Muscle of back (tissue), 3 donors: ENCODE measurements at regions not wholly inside any gene's neighbourhood (a gene's known extent, or its start where the extent isn't known, plus 50 kb on each side); places are given as distances from the start of the nearest gene placed in this dataset.
"Not testable (repeated sequence)": the region's sequence is repeated elsewhere in the genome, so short reads cannot be mapped to it uniquely, and the experiment has no call there.

Experiments used
- DNase-seq, 3 donors: peaks; one replicate each; pipeline versions ENCODE4 v3.0.0 to v3.0.0-alpha.2; 2013

DNA sequence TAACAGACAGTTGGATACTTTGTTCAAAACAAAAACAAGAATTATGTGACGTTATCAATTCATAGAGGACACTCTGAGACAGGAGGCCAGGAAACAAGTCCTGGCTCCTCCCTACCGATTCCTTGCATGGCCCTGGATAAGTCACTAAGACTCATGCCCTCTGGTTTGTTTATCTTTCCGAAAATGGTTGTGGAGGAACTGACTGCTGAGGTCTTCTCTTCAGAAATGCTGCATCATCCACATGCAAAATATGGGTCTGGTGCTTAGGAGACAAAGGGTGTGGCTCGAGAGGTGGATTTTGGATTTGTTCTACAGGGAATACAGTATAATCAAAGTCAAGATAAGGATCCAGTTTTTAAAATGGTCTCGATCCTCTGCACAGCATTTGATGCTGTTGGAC, 130.9 kb downstream of the RELL1 start:
- DNase-seq, result no peak

DNA sequence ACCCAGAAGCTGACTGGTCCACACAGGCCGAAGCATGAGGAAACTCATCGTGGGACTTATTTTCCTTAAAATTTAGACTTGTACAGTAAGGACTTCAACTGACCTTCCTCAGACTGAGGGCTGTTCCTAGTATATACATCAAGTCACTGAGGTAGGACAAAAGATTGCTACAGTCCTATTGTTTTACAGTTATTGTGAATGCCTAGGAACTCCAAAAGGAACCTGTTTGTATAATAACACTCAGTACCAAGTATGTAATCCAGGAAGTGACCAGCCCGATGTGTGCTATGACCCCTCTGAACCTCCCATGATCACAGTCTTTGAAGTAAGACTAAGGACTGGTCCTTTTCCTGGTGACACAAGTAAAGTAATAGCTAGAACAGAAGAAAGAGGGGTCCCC, 136.3 kb downstream of the RELL1 start:
- not testable (repeated sequence) for DNase-seq

DNA sequence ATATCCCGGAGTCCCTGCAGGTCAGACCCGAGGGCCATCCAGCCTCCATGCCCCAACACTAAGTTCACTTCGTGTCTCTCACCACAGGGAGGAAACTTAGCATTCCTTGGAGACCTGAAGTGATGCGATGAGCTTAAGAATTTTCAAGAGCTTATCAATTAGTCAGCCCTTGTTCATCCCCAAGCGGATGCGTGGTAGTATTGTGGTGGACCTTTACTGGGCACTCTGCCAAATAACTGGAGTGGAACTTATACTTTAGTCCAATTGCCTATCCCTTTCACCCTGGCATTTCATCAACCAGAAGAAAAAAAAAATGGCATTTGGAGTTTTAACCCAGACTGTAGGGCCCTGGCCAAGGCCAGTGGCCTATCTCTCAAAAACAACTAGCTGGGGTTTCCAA, 137.1 kb downstream of the RELL1 start:
- peak in 1 of 3 donors; percentile 27 for DNase-seq

DNA sequence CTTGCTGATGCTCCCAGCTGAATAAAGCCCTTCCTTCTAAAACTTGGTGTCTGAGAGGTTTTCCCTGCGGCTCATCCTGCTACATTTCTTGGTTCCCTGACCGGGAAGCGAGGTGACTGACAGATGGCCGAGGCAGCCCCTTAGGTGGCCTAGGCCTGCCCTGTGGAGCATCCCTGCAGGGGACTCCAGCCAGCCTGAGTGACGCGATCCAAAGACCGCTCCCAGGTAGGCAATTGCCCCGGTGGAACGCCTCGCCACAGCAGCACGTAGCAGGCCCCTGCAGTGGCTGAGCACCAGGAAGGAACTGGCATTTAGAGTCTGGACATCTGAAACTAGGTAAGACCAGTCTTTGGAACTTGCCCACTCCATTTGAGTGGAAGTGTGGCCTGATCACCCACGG, 139.6 kb downstream of the RELL1 start:
- no peak for DNase-seq

DNA sequence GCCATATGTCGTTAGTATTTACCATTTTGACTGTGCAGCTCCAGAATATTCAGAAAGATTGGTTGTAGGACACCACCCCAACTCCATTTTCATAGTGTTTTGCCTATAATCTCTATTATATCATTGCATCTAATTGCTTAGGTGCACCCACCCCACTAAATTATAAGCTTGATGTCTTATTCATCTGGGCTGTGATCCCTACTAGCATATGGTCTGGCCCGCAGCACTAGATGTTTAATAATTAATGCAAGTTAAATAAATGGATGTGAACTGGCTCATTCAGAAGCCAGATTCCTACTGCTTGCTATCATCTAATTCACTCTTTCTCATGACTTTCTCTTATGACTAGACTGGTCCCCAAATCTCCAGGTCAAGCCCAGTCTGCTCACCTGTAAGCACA, 143.5 kb downstream of the RELL1 start:
- DNase-seq, result no peak

DNA sequence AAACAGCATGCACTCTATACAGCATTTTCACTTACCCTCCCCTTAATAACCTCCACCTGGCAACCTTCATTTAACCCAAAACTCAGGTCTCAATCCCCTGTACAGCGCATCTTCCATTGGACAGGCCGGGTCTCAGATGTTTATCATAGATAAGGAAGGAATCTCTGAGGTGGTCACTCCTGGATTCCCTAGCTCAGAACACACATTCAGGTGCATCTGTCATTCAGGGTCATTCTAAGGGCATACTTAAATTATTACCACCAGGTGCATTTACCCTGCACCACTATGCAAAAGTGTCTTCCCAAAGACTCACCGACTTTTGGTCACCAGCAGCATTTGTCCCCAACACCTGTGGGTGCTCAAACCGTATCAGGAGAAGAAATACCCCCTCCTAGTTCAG, 144.2 kb downstream of the RELL1 start:
- no peak for DNase-seq

DNA sequence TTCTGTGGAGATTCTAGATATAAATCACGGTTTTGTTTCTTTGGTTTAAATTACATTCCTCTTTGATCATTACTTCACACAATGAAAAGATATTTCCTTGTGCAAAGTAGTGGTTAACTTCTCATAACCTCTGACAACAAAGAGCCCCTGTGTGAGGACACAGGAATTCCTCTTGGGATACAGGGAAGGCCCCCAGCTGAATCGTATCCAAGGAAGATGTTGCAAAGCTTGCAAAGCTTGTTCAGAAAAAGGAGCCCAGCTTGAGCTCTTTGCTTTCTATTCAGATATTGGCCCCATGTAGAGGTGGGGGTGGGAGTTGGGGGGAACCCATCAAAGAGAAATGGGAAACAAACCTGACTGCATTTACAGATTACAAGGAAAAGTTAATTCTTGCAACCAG, 145.7 kb downstream of the RELL1 start:
- DNase-seq, result peak in 1 of 3 donors; percentile 20

DNA sequence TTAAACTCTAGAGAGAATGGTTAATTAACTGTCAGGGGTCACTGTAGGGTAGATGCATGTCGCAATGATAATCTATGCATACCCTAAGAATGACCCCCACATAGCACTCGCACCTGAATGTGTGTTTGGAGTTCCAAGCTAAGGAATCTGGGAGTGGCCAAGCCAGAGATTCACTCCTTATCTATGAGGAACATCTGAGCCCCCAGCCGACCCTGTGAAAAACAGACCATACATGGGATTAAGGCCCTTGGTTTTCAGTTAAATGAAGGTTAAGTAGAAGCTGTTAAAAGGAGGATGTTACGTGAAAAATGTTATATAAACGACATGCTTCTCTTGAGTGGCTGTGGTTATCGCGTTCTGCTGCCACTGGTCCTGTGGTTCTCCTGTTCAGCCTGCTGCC, 147.2 kb downstream of the RELL1 start:
- DNase-seq, result no peak

DNA sequence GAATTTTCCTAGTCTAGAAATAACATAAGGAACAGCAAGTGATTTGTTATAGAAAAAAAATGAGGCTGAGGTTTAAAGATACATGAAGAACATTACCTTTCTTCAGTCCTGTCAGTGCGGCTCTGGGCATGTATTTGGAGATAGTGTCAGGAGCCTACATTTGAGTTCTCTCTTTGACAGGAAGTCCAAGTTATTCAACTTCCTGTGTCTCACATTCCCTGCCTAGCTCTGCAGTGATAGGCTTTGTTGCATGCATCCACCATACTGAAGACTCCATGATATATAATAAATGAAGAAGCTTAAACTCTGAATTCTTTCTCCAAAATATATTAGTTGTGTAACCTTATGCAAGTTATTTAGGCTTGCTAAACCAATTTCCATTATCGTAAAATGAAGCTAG, 148.7 kb downstream of the RELL1 start:
- no peak for DNase-seq

DNA sequence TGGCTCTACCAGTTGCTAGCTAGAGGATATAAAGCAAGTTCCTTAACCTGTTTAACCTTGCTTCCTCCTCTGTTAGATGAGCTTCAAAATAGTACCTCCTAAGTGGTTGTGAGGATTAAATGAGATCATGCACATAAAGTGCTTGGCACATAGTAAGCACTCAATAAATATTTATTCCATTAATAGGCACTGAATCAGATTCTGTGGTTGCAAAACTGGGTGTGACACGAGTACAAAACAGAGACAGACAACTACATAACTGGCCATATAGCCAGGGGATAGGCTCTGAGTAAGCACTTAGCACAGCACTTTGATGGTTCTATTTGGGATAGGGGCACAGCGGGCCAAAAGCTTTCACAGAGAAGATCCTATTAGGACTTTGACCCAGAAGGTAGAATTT, 150.3 kb downstream of the RELL1 start:
- DNase-seq, result no peak

DNA sequence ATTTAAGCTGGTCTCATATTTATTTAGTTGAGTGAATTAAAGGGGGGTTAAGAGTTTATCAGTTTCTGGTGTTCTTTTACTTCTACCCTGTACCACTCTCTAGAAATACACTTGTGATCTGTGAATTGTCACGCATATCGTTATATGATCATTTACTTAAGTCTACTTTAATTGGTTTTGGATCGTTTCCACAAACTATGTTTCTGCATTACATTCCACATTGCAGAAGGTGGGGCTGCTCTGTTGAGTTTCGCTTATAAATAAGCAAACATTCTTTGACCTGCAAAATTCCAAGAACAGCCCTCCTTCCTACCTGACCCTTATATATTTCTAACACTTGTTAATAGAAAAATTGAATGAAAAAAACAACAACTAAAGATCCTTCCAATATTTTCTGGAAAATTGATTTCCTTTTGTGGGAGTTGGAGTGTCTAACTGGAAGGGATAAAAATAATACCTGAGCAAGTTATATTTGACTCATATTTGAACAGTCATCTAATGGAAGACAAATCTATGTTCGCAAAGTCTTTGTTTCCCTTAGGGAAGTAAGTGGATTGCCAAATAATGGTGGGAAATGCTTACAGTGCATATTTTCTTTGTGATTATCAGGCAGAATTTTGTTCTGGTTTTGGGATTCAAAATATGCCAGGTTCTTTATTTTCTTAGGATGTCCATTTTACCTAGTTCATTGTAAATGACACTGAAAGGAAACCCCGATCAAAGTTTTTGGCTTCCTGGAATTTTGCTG, 152.7 kb downstream of the RELL1 start:
- DNase-seq, result no peak

DNA sequence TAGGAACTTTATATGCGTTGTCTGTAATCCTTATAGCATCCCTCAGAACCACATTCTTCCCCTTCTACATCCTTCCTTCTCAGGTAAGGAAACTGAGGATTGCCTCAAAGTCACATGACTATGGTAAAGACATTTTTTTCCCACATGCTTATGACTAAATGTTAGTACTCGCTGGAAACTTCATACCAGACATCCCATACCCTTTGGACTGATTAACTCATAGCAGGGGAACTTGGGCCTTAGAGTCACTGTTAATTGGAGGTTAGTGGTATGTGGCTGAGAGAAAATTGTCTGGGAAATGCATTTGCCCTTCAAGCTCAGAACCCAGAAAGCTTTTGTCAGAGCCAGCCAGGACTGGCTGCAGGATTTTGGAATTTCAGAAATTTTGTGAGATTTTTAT, 155.0 kb downstream of the RELL1 start:
- DNase-seq, result no peak

DNA sequence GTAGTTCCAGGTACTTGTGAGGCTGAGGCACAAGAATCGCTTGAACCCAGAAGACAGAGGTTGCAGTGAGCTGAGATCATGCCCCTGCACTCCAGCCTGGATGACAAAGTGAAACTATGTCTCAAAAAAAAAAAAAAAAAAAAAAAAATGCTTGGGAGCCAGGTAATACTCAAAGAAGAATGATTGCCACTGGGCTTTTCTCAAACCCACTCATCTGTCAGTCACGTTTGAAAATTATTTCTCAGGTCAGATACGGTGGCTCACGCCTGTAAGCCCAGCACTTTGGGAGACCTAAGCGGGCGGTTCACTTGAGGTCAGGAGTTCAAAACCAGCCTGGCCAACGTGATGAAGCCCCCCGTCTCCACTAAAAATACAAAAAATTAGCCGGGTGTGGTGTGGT, 155.7 kb downstream of the RELL1 start:
- no peak for DNase-seq

DNA sequence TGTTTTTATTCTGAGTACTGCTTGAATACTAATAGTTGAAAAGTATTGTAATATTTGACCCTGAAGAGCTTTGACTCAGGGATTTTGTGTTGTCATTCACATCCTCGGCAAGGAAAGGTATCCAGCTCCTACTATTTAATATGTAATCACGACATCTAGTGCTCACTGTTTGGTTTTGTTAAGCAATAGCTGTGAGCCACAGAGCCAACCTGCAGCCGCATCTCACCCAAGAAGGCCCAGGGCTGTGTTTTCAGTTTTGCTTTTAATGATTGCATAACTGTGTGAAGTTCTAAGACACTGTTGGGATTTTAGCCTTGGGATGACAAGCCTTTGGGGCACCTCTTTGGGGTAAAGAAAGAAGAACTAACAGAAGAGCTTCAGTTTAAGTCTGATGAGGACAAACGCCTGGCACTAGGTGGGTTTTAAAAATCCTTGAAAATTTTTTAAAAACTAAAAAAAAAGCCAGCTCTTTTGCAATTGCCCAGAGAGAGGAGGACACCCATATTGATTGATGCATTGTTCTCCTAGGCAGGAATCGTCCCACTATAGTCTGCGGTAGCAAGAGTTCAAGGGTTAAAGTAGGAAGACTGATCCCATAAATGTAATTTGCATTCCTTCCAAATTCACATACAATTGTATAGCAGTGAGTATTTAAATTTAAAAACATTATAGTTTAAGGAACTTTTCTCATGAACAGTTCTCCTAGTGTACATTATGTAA, 157.8 kb downstream of the RELL1 start:
- DNase-seq, result no peak

DNA sequence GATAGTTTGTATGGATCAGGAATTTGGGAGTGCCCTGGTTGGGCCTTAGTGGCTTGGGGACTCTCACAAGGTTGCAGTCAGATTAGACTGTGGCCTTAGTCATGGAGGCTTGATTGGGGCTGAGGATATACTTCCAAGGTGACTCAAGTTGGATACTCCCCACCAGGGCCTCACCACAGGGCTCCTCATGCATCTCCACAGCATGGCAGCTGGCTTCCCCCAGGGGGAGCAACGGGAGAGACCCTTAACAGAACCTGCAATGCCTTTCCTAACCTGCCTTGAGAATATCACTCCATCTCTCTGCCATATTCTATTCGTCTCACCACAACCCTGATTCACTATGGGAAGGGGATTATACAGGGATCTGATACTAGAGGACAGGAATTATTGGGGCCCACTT, 161.9 kb downstream of the RELL1 start:
- DNase-seq, result no peak

DNA sequence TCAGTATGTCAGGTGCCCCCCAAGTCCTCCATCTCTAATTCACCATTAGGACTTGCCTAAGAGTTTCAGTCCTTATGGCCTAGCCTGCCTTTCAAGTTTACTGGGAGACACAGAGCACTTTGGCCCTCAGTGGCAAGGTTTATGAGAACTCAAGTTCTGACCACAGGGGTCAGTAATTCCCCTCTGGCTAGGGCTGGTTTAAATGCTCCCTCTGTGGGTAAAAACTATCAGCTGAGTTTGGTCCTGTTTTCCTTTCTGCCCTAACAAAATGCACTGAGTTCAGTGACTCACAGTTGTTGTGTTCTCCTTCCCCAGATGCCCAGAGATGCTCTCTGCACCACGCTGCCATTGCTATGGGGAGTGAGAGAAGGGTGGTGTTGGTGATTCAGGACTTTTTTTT, 163.2 kb downstream of the RELL1 start:
- no peak for DNase-seq

DNA sequence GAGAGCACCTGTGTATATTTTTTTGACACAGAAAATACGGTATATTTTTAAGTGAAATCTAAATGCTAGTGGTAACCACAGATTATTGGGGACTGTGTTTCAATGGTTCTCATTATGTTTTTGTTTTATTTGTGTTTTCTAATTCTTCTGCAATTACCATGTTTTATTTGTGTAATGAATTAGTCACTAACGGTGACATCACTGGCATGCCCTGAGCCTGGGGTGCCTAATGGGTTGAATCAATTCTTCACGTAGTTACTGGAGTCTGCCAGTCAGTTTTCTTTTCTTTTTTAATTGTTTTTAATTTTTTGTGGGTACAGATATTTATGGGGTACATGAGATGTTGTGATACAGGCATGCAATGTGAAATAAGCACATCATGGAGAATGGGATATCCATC, 168.8 kb downstream of the RELL1 start:
- DNase-seq, result no peak

DNA sequence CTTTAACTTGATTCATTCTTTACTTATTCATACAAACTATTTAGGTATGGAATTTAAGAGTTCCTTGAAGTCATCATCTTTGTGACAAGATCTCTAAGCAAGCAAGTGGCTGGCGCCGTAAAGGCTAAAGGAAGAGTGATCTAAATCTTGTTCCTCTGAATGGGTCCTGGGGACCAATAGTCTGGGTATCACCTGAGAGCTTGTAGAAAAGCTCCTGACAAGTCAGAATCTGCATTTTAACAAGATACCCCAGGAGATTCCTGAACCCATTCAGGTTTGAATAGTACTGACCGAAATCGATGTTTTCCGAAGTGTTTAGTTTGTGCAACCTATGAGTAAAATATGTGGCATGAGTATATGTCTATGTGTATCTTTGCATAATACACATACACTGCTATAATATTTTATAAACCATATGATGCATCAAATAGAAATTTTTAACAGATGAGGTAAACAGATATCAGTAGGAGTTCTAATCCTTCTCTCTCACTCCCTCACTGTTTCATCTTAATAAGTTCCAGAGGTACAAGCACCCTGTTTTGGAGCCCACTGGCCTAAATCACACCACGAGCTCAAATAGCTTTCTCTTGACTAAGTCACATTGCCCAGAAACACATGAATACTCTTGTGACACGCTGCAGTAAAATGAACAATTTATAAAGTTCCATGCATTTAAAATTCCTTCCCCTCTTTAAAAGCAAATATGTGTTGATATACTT, 170.0 kb downstream of the RELL1 start:
- DNase-seq, result no peak

DNA sequence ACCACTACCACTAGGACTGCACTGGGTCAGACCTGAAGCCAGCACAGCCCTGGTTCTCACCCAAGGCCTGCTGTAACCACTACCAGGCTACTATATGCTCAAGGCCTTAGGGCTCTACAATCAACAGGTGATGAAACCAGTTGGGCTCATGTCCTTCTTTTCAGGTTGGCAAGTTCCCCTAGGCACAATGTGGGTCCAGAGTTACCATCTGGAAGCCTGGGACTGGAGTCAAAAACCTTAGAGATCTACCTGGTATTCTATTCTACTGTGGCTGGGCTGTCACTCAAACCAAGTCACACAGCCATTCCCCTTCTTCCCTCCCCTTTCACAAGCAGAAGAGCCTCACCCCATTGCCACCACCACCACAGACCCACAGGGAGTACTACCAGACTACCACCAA, 175.6 kb downstream of the RELL1 start:
- DNase-seq, result no peak

DNA sequence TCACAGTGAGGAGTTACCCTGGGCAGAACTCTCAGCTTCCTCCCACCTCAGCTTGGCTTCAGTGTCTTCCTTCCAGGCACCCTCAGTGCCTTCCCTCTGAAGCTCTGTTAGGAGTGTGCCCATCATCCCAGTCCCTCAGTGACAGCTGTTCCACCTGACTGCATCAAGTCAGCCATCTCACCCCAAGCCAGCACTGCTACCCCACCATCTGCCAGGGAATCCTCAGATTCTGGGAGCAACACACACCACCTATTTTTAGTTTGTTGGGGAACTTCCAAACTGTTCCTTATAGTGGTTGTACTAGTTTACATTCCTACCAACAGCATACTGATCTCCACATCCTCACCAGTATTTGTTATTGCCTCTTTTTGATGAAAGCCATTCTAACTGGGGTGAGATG, 182.9 kb downstream of the RELL1 start:
- no peak for DNase-seq

DNA sequence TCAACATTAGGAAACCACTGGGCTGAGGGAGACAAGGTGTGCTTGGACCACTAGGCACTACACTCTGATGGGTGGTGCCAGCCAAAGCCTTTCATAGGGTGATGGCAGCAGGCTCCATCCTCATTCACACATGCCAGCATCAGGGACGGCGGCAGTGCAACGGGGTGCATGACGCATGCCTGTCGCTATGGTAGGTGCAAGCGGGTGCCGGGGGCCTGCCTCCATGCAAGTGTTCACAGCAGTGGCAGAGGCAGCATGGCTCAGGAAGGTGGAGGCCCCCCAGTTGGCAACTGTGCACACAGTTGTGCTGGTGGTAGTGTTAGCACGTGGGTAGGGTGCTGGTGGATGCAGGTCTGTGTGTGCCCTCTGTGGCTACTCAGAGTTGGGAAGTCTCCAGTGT, 184.1 kb downstream of the RELL1 start:
- DNase-seq, result no peak
